ENCODE measurements at regions not wholly inside any gene's neighbourhood (a gene's known extent, or its start where the extent isn't known, plus 50 kb on each side); places are given as distances from the start of the nearest gene placed in this dataset.

DNA sequence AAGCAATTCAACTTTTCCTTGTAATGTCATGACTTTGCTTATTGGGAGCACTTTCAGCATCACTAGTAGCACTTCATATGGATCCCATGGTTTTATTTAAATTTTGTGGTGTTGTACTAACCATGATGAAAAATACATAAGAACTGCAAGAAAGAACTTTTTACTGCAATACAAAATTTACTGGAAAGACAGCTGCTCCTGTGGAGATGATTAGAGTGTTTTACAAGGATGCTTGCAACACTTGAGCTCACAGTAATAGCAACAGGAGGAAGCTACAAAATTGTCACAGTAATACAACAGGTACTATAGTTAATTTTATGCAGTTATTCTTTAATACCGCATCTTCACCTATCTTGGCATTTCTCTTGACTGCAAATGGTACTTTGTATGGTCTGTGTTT lies 158.3 kb upstream of the TSLP start:
- DNase-seq (ENCODE audit: low spot score): no peak
- in situ Hi-C loops (cut with MboI; ENCODE audit: low pct_unique_long_range_greater_than_20kb, low sequenced_read_pairs, unreplicated experiment): no loop called here
- TF ChIP-seq, protein P1, sequence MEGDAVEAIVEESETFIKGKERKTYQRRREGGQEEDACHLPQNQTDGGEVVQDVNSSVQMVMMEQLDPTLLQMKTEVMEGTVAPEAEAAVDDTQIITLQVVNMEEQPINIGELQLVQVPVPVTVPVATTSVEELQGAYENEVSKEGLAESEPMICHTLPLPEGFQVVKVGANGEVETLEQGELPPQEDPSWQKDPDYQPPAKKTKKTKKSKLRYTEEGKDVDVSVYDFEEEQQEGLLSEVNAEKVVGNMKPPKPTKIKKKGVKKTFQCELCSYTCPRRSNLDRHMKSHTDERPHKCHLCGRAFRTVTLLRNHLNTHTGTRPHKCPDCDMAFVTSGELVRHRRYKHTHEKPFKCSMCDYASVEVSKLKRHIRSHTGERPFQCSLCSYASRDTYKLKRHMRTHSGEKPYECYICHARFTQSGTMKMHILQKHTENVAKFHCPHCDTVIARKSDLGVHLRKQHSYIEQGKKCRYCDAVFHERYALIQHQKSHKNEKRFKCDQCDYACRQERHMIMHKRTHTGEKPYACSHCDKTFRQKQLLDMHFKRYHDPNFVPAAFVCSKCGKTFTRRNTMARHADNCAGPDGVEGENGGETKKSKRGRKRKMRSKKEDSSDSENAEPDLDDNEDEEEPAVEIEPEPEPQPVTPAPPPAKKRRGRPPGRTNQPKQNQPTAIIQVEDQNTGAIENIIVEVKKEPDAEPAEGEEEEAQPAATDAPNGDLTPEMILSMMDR (IDR thresholded peaks at IDR 0.05; ENCODE audit: extremely low read depth, insufficient read depth, missing control alignments): no peak

DNA sequence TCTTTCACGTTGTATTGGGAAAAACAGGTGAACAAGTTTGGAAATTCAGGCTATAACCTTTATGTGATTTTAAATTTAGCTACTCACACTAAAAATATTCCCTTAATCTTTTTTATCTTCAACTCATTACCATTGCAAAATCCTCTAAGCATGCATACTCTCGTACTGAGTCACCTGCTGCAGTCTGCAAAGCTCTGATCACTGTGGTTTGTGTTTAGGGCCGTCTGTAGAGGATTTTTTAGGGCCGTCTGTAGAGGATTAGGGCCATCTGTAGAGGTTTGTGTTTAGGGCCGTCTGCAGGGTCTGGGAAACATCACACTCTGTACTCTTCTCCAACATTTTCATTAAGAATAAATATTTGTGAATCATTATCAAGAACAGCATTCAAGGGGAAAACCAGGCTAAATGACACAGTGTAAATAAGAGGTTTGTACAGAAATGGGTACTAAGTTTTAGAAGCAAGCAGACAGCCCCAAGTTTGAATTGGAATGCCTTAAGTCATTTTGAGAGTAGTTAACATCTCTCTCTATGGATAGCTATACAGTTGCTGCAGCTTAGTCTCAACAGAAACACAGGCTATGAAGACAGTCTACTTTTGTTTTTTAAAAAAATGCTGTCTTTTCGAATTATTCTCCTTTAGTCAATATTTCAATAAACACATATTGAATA lies 155.0 kb upstream of the TSLP start:
- TF ChIP-seq, protein P1 (IDR thresholded peaks at IDR 0.05; ENCODE audit: extremely low read depth, insufficient read depth, missing control alignments): no peak
- in situ Hi-C loops (cut with MboI; ENCODE audit: low pct_unique_long_range_greater_than_20kb, low sequenced_read_pairs, unreplicated experiment): no loop called here
- no peak for DNase-seq (ENCODE audit: low spot score)

DNA sequence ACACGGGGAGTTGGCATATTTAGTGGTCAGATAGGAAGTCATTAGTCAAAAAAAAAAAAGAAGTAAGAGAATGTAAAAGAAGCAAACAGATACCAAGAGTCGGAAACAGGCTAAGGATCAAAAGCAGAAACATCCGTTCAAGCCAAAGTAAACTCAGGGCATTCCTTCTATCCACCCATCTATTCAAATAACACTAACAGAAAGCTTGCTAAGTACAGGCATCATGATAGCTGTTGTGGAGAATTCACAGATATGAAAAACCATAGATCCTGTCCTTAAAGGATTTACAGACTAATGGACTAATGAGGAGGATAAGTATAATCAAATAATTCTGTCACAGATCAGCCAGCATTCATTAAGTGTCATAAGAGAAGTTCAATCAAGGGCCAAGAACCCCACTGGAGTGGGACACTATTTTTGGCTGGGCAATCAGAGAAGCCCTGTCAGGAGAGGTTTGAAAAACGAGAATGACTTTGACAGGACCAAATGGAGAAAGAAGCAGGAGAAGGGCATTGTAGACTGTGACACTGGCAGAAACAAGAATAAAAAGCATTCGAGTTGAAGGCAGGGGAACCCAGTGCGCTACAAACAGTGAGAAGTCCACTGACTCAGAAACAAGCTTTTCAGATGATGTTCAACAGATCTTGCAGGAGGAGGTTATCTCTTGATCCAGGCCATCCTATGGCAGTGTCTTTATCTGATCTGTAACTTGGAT lies 154.2 kb upstream of the TSLP start:
- TF ChIP-seq, protein P1 (IDR thresholded peaks at IDR 0.05; ENCODE audit: extremely low read depth, insufficient read depth, missing control alignments): no peak
- in situ Hi-C loops (cut with MboI; ENCODE audit: low pct_unique_long_range_greater_than_20kb, low sequenced_read_pairs, unreplicated experiment): no loop called here
- no peak for DNase-seq (ENCODE audit: low spot score)

DNA sequence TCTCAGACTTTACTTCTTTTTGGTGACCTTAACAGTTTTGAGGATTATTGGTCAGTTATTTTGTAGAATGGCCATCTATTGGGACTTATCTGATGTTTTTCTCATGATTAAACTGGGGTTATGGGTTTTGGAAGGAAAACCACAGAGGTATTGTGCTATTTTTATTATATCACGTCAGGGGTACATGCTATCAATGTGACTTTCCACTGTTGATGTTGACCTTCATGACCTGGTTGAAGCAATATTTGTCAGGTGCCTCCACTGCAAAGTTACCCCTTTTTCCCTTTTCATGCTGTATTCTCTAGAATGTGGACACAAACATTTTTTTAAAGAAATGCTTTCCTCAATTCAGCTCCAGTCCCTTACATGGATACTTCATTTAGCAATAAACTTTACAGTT lies 152.8 kb upstream of the TSLP start:
- DNase-seq (ENCODE audit: low spot score): no peak
- in situ Hi-C loops (cut with MboI; ENCODE audit: low pct_unique_long_range_greater_than_20kb, low sequenced_read_pairs, unreplicated experiment): no loop called here
- TF ChIP-seq, protein P1 (IDR thresholded peaks at IDR 0.05; ENCODE audit: extremely low read depth, insufficient read depth, missing control alignments): no peak

DNA sequence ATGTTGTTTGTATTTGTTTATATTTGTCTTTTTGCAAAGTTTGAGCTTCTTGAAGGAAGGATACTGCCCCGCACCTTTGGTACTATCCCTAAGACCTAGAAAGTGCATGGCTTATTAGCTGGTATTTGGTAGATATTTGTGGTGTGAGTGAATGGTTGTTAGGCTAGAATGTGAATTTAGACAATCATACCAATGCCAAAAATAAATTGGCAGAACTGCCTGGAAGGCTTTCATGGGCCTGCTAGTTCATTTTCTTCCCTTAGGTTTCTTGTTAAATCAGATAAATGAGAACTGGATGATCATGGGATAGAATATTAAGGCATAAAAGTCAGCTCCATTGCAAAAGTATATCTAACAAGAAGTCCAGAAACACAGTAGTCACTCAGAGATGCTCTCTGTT lies 147.5 kb upstream of the TSLP start:
- TF ChIP-seq, protein P1 (IDR thresholded peaks at IDR 0.05; ENCODE audit: extremely low read depth, insufficient read depth, missing control alignments): no peak
- DNase-seq (ENCODE audit: low spot score): no peak
- in situ Hi-C loops (cut with MboI; ENCODE audit: low pct_unique_long_range_greater_than_20kb, low sequenced_read_pairs, unreplicated experiment): no loop called here

DNA sequence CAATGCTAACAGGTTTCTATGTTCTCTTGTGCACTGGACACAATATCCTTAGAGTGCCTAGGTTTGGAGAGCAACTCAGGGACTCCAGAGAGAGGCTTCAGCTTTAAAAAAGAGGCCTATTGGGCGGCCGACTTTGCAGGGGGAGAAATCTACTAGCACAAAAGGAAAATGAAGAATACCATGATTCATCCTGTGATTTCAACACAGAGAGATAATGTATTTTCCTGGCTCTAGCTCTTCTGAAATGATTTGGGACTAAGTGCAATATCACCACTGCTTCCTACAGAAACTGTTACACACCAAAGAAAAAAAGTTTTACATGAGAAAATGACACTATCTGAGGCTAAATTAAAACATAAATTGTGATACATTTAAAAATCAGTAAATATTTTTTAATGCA lies 146.1 kb upstream of the TSLP start:
- in situ Hi-C loops (cut with MboI; ENCODE audit: low pct_unique_long_range_greater_than_20kb, low sequenced_read_pairs, unreplicated experiment): no loop called here
- TF ChIP-seq, protein P1 (IDR thresholded peaks at IDR 0.05; ENCODE audit: extremely low read depth, insufficient read depth, missing control alignments): no peak
- no peak for DNase-seq (ENCODE audit: low spot score)
